Breast epithelium (tissue), 4 donors: ENCODE measurements at regions not wholly inside any gene's neighbourhood (a gene's known extent, or its start where the extent isn't known, plus 50 kb on each side); places are given as distances from the start of the nearest gene placed in this dataset.
"Not testable (repeated sequence)": the region's sequence is repeated elsewhere in the genome, so short reads cannot be mapped to it uniquely, and the experiment has no call there.

Experiments
- DNase-seq, 2 donors: peaks; one replicate each; pipeline ENCODE4 v3.0.0-alpha.2; 2019; ENCODE audit warnings: low spot score in 2 of 2
- H3K27ac ChIP-seq, 2 donors: fragments of 200-600 bp; sonication (generic) in 1 of 2; one replicate each; pipeline ENCODE4 v1.5.1; 2016 to 2019; ENCODE audit warnings: mild to moderate bottlenecking in 1 of 2
- H3K27me3 ChIP-seq, 2 donors: fragments of 200-600 bp; sonication (generic) in 1 of 2; one replicate each; pipeline versions ENCODE4 v1.5.1 to v1.6.0; 2017 to 2019; ENCODE audit warnings: control low read depth in 1 of 2, mild to moderate bottlenecking in 1 of 2
- H3K36me3 ChIP-seq: fragments of 200-600 bp; one replicate; pipeline ENCODE4 v1.5.1; 2019
- H3K4me1 ChIP-seq, 2 donors: fragments of 200-600 bp; sonication (generic); one replicate each; pipeline ENCODE4 v1.5.1; 2016 to 2019; ENCODE audit warnings: control low read depth in 1 of 2
- H3K4me3 ChIP-seq, 3 donors: fragments of 200-600 bp; sonication (generic); 1 replicate in 2 of 3; 2 replicates in 1 of 3; pipeline ENCODE4 v1.5.1; 2016 to 2019; ENCODE audit warnings: mild to moderate bottlenecking in 3 of 3, moderate library complexity in 2 of 3
- H3K9me3 ChIP-seq, 2 donors: fragments of 200-600 bp; sonication (generic) in 1 of 2; one replicate each; pipeline ENCODE4 v1.5.1; 2016 to 2019; ENCODE audit warnings: control low read depth in 1 of 2
- CTCF ChIP-seq, 3 donors: fragments of 450-650 bp; IDR thresholded peaks; one replicate each; pipeline ENCODE4 v1.5.1; 2016 to 2017; ENCODE audit warnings: antibody characterized with exemption in 3 of 3, mild to moderate bottlenecking in 3 of 3, moderate library complexity in 3 of 3
- POLR2A ChIP-seq: fragments of 450-650 bp; IDR thresholded peaks from one replicate; pipeline ENCODE4 v1.6.1; 2016; ENCODE audit warnings: antibody characterized with exemption, mild to moderate bottlenecking, moderate library complexity
- POLR2AphosphoS5 ChIP-seq, 3 donors: sonication (generic); formaldehyde crosslinking; IDR thresholded peaks; one replicate each; pipeline ENCODE4 v1.6.1; 2017; ENCODE audit warnings: antibody characterized with exemption in 3 of 3
- intact Hi-C: fragments of 100-400 bp; cut with DNase I; formaldehyde crosslinking; loops from one replicate; pipeline ENCODE4 v1.15.1; 2023; ENCODE audit warnings: low total_unique reads

GRCh38 chr10:52946486-52946885 is 173.9 kb upstream of the MBL2 start:
- TF ChIP-seq CTCF (IDR thresholded peaks at IDR 0.05) (no peak), POLR2A (no peak), POLR2AphosphoS5 (IDR thresholded peaks at IDR 0.05) (no peak)
- no peaks in the 10 kb centered on the region for H3K27me3 ChIP-seq
- DNase-seq = no peak
- no peak overlapping the region for H3K4me3 ChIP-seq
- no peaks in the 10 kb centered on the region for H3K36me3 ChIP-seq
- intact Hi-C loops = no loop called here
- H3K4me1 ChIP-seq = no peaks in the 10 kb centered on the region
- no peak overlapping the region for H3K27ac ChIP-seq
- no peaks in the 10 kb centered on the region for H3K9me3 ChIP-seq

GRCh38 chr10:52945521-52945920 is 172.9 kb upstream of the MBL2 start:
- H3K9me3 ChIP-seq, H3K27me3 ChIP-seq, DNase-seq, H3K36me3 ChIP-seq, intact Hi-C loops, H3K27ac ChIP-seq, H3K4me3 ChIP-seq, H3K4me1 ChIP-seq: not testable (repeated sequence)

GRCh38 chr10:52940921-52941320 is 168.3 kb upstream of the MBL2 start:
- no peak overlapping the region for H3K27ac ChIP-seq
- peak overlapping the region in 1 of 3 donors; percentile 25 for H3K4me3 ChIP-seq
- H3K4me1 ChIP-seq = no peaks in the 10 kb centered on the region
- no peak for DNase-seq
- no peaks in the 10 kb centered on the region for H3K36me3 ChIP-seq
- no peaks in the 10 kb centered on the region for H3K9me3 ChIP-seq
- H3K27me3 ChIP-seq = no peaks in the 10 kb centered on the region
- TF ChIP-seq POLR2A = no peak
- TF ChIP-seq POLR2AphosphoS5 (IDR thresholded peaks at IDR 0.05) = no peak
- TF ChIP-seq CTCF (IDR thresholded peaks at IDR 0.05) = no peak
- intact Hi-C loops = no loop called here

- Histone ChIP-seq H3K9me3 (no peaks in the 10 kb centered on the region), H3K36me3 (no peaks in the 10 kb centered on the region), H3K27me3 (no peaks in the 10 kb centered on the region), H3K27ac (no peak overlapping the region), H3K4me1 (no peaks in the 10 kb centered on the region), H3K4me3 (no peak overlapping the region)
- DNase-seq = no peak
- TF ChIP-seq CTCF (IDR thresholded peaks at IDR 0.05) = no peak
- no peak for TF ChIP-seq POLR2AphosphoS5 (IDR thresholded peaks at IDR 0.05)
- no peak for TF ChIP-seq POLR2A
- intact Hi-C loops = no loop called here
Measured at GRCh38 chr10:52939894-52940293, 167.3 kb upstream of the MBL2 start.

- intact Hi-C loops = no loop called here
- DNase-seq = no peak
- no peaks in the 10 kb centered on the region for H3K4me1 ChIP-seq
- no peaks in the 10 kb centered on the region for H3K36me3 ChIP-seq
- no peak overlapping the region for H3K4me3 ChIP-seq
- no peak overlapping the region for H3K27ac ChIP-seq
- TF ChIP-seq POLR2A (no peak), POLR2AphosphoS5 (IDR thresholded peaks at IDR 0.05) (no peak), CTCF (IDR thresholded peaks at IDR 0.05) (no peak)
- H3K27me3 ChIP-seq = no peaks in the 10 kb centered on the region
- H3K9me3 ChIP-seq = no peaks in the 10 kb centered on the region
Measured at GRCh38 chr10:52933748-52934147, 161.2 kb upstream of the MBL2 start.

GRCh38 chr10:52927678-52928077 is 155.1 kb upstream of the MBL2 start:
- H3K4me1 ChIP-seq = no peaks in the 10 kb centered on the region
- TF ChIP-seq POLR2A (no peak), CTCF (IDR thresholded peaks at IDR 0.05) (no peak), POLR2AphosphoS5 (IDR thresholded peaks at IDR 0.05) (no peak)
- no peak for DNase-seq
- no peaks in the 10 kb centered on the region for H3K27me3 ChIP-seq
- no peak overlapping the region for H3K4me3 ChIP-seq
- intact Hi-C loops = no loop called here
- no peaks in the 10 kb centered on the region for H3K9me3 ChIP-seq
- no peaks in the 10 kb centered on the region for H3K36me3 ChIP-seq
- no peak overlapping the region for H3K27ac ChIP-seq
